ENCODE measurements at regions not wholly inside any gene's neighbourhood (a gene's known extent, or its start where the extent isn't known, plus 50 kb on each side); places are given as distances from the start of the nearest gene placed in this dataset.

DNA sequence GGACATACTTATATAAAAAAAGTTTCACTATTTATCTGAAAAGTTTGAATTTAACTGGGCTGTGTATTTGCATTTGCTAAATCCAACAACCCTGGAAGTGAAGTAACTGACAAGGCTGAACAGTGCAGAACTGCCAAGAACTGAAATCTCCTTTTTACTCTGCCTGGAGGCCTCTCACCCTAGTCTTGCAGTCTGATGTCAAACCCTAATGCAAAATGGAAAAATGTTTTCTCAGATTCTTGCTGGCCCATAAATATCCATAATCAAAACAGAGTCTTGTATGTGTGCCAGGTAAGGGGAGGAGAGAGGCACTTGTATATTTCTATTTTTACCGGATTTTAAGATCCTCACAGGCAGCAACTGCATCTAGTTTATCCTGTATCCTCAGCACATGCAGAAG lies 432.7 kb upstream of the KLF4 start:
- TF ChIP-seq, protein P1, sequence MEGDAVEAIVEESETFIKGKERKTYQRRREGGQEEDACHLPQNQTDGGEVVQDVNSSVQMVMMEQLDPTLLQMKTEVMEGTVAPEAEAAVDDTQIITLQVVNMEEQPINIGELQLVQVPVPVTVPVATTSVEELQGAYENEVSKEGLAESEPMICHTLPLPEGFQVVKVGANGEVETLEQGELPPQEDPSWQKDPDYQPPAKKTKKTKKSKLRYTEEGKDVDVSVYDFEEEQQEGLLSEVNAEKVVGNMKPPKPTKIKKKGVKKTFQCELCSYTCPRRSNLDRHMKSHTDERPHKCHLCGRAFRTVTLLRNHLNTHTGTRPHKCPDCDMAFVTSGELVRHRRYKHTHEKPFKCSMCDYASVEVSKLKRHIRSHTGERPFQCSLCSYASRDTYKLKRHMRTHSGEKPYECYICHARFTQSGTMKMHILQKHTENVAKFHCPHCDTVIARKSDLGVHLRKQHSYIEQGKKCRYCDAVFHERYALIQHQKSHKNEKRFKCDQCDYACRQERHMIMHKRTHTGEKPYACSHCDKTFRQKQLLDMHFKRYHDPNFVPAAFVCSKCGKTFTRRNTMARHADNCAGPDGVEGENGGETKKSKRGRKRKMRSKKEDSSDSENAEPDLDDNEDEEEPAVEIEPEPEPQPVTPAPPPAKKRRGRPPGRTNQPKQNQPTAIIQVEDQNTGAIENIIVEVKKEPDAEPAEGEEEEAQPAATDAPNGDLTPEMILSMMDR (IDR thresholded peaks at IDR 0.05 in 2 of 3, conservative IDR thresholded peaks at IDR 0.05 in 1 of 3; ENCODE audit: borderline replicate concordance in 1 of 3, insufficient read depth in 1 of 3, low read depth in 2 of 3, low read length in 2 of 3): no peak
- TF ChIP-seq, protein P2, sequence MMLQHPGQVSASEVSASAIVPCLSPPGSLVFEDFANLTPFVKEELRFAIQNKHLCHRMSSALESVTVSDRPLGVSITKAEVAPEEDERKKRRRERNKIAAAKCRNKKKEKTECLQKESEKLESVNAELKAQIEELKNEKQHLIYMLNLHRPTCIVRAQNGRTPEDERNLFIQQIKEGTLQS (IDR thresholded peaks at IDR 0.05): no peak
- TF ChIP-seq POLR2A (IDR thresholded peaks at IDR 0.05; ENCODE audit: borderline replicate concordance, extremely low read depth, insufficient read depth, insufficient read length): no peak
- no peak for TF ChIP-seq EZH2 (IDR thresholded peaks at IDR 0.05)
- TF ChIP-seq TCF7L2 (IDR thresholded peaks at IDR 0.05; ENCODE audit: borderline replicate concordance, extremely low read depth, insufficient read depth, insufficient read length): no peak
- no peak for TF ChIP-seq POLR2AphosphoS5 (IDR thresholded peaks at IDR 0.05; ENCODE audit: low read depth, low read length)
- TF ChIP-seq ZFX (IDR thresholded peaks at IDR 0.05): no peak
- TF ChIP-seq, protein P3, sequence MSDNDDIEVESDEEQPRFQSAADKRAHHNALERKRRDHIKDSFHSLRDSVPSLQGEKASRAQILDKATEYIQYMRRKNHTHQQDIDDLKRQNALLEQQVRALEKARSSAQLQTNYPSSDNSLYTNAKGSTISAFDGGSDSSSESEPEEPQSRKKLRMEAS (IDR thresholded peaks at IDR 0.05): no peak
- no peak for TF ChIP-seq JUND (IDR thresholded peaks at IDR 0.05)
- no peak for TF ChIP-seq YY1 (IDR thresholded peaks at IDR 0.05; ENCODE audit: extremely low read depth, insufficient replicate concordance, low read depth, low read length)
- TF ChIP-seq, protein P4, sequence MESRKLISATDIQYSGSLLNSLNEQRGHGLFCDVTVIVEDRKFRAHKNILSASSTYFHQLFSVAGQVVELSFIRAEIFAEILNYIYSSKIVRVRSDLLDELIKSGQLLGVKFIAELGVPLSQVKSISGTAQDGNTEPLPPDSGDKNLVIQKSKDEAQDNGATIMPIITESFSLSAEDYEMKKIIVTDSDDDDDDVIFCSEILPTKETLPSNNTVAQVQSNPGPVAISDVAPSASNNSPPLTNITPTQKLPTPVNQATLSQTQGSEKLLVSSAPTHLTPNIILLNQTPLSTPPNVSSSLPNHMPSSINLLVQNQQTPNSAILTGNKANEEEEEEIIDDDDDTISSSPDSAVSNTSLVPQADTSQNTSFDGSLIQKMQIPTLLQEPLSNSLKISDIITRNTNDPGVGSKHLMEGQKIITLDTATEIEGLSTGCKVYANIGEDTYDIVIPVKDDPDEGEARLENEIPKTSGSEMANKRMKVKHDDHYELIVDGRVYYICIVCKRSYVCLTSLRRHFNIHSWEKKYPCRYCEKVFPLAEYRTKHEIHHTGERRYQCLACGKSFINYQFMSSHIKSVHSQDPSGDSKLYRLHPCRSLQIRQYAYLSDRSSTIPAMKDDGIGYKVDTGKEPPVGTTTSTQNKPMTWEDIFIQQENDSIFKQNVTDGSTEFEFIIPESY (IDR thresholded peaks at IDR 0.05; ENCODE audit: extremely low read depth, insufficient replicate concordance, low read length): no peak
- no peak for TF ChIP-seq EZH2phosphoT487 (IDR thresholded peaks at IDR 0.05; ENCODE audit: borderline replicate concordance)
- TF ChIP-seq, protein P5, sequence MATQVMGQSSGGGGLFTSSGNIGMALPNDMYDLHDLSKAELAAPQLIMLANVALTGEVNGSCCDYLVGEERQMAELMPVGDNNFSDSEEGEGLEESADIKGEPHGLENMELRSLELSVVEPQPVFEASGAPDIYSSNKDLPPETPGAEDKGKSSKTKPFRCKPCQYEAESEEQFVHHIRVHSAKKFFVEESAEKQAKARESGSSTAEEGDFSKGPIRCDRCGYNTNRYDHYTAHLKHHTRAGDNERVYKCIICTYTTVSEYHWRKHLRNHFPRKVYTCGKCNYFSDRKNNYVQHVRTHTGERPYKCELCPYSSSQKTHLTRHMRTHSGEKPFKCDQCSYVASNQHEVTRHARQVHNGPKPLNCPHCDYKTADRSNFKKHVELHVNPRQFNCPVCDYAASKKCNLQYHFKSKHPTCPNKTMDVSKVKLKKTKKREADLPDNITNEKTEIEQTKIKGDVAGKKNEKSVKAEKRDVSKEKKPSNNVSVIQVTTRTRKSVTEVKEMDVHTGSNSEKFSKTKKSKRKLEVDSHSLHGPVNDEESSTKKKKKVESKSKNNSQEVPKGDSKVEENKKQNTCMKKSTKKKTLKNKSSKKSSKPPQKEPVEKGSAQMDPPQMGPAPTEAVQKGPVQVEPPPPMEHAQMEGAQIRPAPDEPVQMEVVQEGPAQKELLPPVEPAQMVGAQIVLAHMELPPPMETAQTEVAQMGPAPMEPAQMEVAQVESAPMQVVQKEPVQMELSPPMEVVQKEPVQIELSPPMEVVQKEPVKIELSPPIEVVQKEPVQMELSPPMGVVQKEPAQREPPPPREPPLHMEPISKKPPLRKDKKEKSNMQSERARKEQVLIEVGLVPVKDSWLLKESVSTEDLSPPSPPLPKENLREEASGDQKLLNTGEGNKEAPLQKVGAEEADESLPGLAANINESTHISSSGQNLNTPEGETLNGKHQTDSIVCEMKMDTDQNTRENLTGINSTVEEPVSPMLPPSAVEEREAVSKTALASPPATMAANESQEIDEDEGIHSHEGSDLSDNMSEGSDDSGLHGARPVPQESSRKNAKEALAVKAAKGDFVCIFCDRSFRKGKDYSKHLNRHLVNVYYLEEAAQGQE (IDR thresholded peaks at IDR 0.05; ENCODE audit: low read depth): no peak
- TF ChIP-seq FOSL1 (IDR thresholded peaks at IDR 0.05; ENCODE audit: low read depth): no peak

Data from HCT116 (cell line).